ENCODE measurements at regions not wholly inside any gene's neighbourhood (a gene's known extent, or its start where the extent isn't known, plus 50 kb on each side); places are given as distances from the start of the nearest gene placed in this dataset.

DNA sequence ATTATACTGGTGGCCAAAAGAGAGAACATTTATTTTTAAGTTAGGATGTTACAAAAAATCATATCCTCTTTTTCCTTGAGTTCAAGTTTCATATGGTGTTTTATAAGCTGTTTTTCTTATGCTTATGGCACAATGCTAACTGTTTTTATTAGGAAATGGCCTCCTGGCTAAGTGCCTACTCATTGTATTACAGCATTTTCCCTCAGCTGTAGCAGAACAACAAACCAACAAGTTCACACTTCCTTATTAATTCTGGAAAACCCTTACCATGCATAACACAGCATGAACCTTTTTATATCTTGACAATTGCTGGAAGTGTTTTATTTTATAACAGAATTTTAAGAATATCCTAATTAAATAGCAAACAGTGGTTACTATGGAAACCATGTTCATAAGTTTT, 165.8 kb downstream of the GASK1B start:
- no peaks in the 10 kb centered on the region for H3K36me3 Mint-ChIP-seq (ENCODE audit: unreplicated experiment)
- DNase-seq = no peak
- TF ChIP-seq, protein P1, sequence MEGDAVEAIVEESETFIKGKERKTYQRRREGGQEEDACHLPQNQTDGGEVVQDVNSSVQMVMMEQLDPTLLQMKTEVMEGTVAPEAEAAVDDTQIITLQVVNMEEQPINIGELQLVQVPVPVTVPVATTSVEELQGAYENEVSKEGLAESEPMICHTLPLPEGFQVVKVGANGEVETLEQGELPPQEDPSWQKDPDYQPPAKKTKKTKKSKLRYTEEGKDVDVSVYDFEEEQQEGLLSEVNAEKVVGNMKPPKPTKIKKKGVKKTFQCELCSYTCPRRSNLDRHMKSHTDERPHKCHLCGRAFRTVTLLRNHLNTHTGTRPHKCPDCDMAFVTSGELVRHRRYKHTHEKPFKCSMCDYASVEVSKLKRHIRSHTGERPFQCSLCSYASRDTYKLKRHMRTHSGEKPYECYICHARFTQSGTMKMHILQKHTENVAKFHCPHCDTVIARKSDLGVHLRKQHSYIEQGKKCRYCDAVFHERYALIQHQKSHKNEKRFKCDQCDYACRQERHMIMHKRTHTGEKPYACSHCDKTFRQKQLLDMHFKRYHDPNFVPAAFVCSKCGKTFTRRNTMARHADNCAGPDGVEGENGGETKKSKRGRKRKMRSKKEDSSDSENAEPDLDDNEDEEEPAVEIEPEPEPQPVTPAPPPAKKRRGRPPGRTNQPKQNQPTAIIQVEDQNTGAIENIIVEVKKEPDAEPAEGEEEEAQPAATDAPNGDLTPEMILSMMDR (IDR thresholded peaks at IDR 0.05; ENCODE audit: partially characterized antibody, unreplicated experiment) = no peak
- no peaks in the 10 kb centered on the region for H3K27me3 Mint-ChIP-seq (ENCODE audit: unreplicated experiment)
- H3K4me3 Mint-ChIP-seq (ENCODE audit: unreplicated experiment) = no peak overlapping the region
- no peak overlapping the region for H3K27ac Mint-ChIP-seq (ENCODE audit: unreplicated experiment)
- no peaks in the 10 kb centered on the region for H3K9me3 Mint-ChIP-seq (ENCODE audit: unreplicated experiment)
- H3K4me1 Mint-ChIP-seq (ENCODE audit: low read depth, unreplicated experiment) = no peaks in the 10 kb centered on the region

DNA sequence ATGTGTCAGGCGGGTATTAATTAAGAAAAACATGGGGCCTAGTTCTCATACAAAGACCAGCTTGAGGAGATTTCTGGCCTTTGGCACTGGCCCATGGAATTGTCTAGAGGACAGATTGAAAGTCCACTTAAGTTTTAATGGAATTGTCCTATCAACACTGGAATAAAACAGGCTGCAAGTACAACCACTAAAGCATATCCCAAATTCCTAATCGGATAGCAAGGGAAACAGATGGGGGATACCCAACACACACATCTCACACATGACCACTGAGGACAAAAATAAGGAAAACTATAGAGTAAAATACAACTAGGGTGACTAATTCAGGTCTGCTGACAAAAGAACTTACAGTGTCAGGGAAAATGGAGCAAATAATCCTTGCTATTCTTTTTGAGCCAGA, 167.8 kb downstream of the GASK1B start:
- no peak overlapping the region for H3K27ac Mint-ChIP-seq (ENCODE audit: unreplicated experiment)
- H3K4me1 Mint-ChIP-seq (ENCODE audit: low read depth, unreplicated experiment) = no peaks in the 10 kb centered on the region
- no peaks in the 10 kb centered on the region for H3K36me3 Mint-ChIP-seq (ENCODE audit: unreplicated experiment)
- H3K27me3 Mint-ChIP-seq (ENCODE audit: unreplicated experiment) = no peaks in the 10 kb centered on the region
- TF ChIP-seq, protein P1 (IDR thresholded peaks at IDR 0.05; ENCODE audit: partially characterized antibody, unreplicated experiment) = no peak
- H3K9me3 Mint-ChIP-seq (ENCODE audit: unreplicated experiment) = no peaks in the 10 kb centered on the region
- DNase-seq = no peak
- no peak overlapping the region for H3K4me3 Mint-ChIP-seq (ENCODE audit: unreplicated experiment)

DNA sequence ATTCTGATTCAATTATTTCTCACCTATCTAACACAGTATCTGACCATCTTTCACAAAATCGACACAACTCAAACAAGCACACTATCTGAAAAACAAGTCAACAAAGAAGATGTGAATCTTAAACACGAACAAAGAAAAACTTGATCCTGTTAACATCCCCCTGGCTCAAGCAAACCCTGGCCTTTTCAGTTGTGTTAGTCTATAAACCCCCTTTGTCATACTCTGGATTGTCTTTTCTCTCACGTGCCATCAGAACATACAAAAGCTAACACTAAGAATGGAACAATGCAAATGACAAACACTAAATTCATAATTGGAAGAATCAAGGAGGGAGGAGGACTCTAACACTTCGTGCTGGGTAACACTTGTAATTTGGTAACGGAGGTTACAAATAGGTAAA, 168.7 kb downstream of the GASK1B start:
- no peaks in the 10 kb centered on the region for H3K4me1 Mint-ChIP-seq (ENCODE audit: low read depth, unreplicated experiment)
- H3K27ac Mint-ChIP-seq (ENCODE audit: unreplicated experiment) = no peak overlapping the region
- DNase-seq = no peak
- TF ChIP-seq, protein P1 (IDR thresholded peaks at IDR 0.05; ENCODE audit: partially characterized antibody, unreplicated experiment) = no peak
- H3K9me3 Mint-ChIP-seq (ENCODE audit: unreplicated experiment) = no peaks in the 10 kb centered on the region
- H3K4me3 Mint-ChIP-seq (ENCODE audit: unreplicated experiment) = no peak overlapping the region
- no peaks in the 10 kb centered on the region for H3K27me3 Mint-ChIP-seq (ENCODE audit: unreplicated experiment)
- no peaks in the 10 kb centered on the region for H3K36me3 Mint-ChIP-seq (ENCODE audit: unreplicated experiment)

DNA sequence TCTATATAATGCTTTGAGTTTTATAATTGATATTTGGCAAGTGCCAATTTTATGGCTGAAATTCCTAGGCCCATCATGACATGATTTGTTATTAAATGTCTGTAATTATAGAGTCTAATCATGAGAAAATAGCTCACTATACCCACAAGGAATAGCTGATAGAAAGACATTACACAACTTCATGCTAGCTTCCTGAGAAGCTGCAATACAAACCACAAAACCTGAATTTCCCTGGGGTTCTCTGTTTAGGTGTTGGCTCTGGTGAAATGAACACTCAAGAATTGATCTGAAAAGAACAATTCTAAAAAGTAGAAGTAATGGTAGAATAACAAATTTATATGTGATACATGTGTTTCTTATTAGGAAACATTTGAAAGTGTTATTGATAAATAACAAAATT, 169.6 kb downstream of the GASK1B start:
- no peaks in the 10 kb centered on the region for H3K4me1 Mint-ChIP-seq (ENCODE audit: low read depth, unreplicated experiment)
- no peaks in the 10 kb centered on the region for H3K27me3 Mint-ChIP-seq (ENCODE audit: unreplicated experiment)
- H3K9me3 Mint-ChIP-seq (ENCODE audit: unreplicated experiment) = no peaks in the 10 kb centered on the region
- H3K27ac Mint-ChIP-seq (ENCODE audit: unreplicated experiment) = no peak overlapping the region
- no peak overlapping the region for H3K4me3 Mint-ChIP-seq (ENCODE audit: unreplicated experiment)
- TF ChIP-seq, protein P1 (IDR thresholded peaks at IDR 0.05; ENCODE audit: partially characterized antibody, unreplicated experiment) = no peak
- H3K36me3 Mint-ChIP-seq (ENCODE audit: unreplicated experiment) = no peaks in the 10 kb centered on the region
- no peak for DNase-seq

DNA sequence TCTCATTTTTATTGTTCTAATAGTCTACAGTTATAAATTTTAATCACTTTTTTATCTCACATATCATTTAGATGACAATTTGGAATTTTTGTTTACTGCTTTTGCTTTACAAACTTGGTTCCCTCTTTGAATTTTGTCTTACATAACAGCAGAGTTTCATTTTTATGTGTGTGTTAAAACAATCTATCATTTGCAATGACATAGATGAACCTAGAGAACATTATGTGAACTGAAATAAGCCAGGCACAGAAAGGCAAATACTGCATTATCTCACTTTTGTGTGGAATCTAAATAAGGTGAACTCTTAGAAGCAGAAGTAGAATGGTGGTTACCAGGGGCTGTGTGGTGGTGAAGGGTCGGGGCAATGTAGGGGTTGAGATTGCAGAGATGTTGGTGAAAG, 170.7 kb downstream of the GASK1B start:
- Mint-ChIP-seq H3K9me3 (ENCODE audit: unreplicated experiment) (no peaks in the 10 kb centered on the region), H3K4me3 (ENCODE audit: unreplicated experiment) (no peak overlapping the region), H3K36me3 (ENCODE audit: unreplicated experiment) (no peaks in the 10 kb centered on the region), H3K4me1 (ENCODE audit: low read depth, unreplicated experiment) (no peaks in the 10 kb centered on the region), H3K27me3 (ENCODE audit: unreplicated experiment) (no peaks in the 10 kb centered on the region), H3K27ac (ENCODE audit: unreplicated experiment) (no peak overlapping the region)
- TF ChIP-seq, protein P1 (IDR thresholded peaks at IDR 0.05; ENCODE audit: partially characterized antibody, unreplicated experiment) = no peak
- DNase-seq = no peak

All from glutamatergic neuron (in vitro differentiated cells).